Fibroblast of mammary gland (primary cell): ENCODE measurements at regions not wholly inside any gene's neighbourhood (a gene's known extent, or its start where the extent isn't known, plus 50 kb on each side); places are given as distances from the start of the nearest gene placed in this dataset.
"Not testable (repeated sequence)": the region's sequence is repeated elsewhere in the genome, so short reads cannot be mapped to it uniquely, and the experiment has no call there.

Experiments
- DNase-seq: peaks from one replicate; pipeline ENCODE4 v3.0.0-alpha.2; 2010; ENCODE audit warnings: low read depth
- H3K4me3 ChIP-seq: 2 replicates; pipeline ENCODE4 v1.5.1; 2011; ENCODE audit warnings: low read depth, mild to moderate bottlenecking, low read length, moderate library complexity; ENCODE audit not compliant: control insufficient read depth
- CTCF ChIP-seq: conservative IDR thresholded peaks from 2 replicates; pipeline ENCODE4 v1.5.1; 2011; ENCODE audit warnings: low read depth, low read length, inconsistent platforms; ENCODE audit not compliant: control insufficient read depth, insufficient read depth

- no peak for TF ChIP-seq CTCF
- H3K4me3 ChIP-seq = no peak overlapping the region
- no peak for DNase-seq
Measured at GRCh38 chr1:48073798-48074530, 76.8 kb upstream of the TRABD2B start.

GRCh38 chr1:48071513-48071912, 74.3 kb upstream of the TRABD2B start:
- no peak for DNase-seq
- no peak for TF ChIP-seq CTCF
- no peak overlapping the region for H3K4me3 ChIP-seq

- no peak for TF ChIP-seq CTCF
Measured at GRCh38 chr1:48070396-48070750, 73.2 kb upstream of the TRABD2B start.

GRCh38 chr1:48069662-48070395, 72.6 kb upstream of the TRABD2B start:
- TF ChIP-seq CTCF = no peak
- DNase-seq = peak; percentile 44

More at GRCh38 chr1:48070396-48070750, 73.2 kb upstream of the TRABD2B start:
- no peak overlapping the region for H3K4me3 ChIP-seq
- no peak for DNase-seq

GRCh38 chr1:48068206-48068605, 71.0 kb upstream of the TRABD2B start:
- no peak for DNase-seq
- TF ChIP-seq CTCF = no peak
- no peak overlapping the region for H3K4me3 ChIP-seq

More at GRCh38 chr1:48069662-48070395, 72.6 kb upstream of the TRABD2B start:
- no peak overlapping the region for H3K4me3 ChIP-seq

- no peak overlapping the region for H3K4me3 ChIP-seq
- DNase-seq = no peak
- TF ChIP-seq CTCF = no peak
Measured at GRCh38 chr1:48066936-48067335, 69.8 kb upstream of the TRABD2B start.

- not testable (repeated sequence) for H3K4me3 ChIP-seq, DNase-seq
Measured at GRCh38 chr1:48064693-48065092, 67.5 kb upstream of the TRABD2B start.
